ENCODE measurements at regions not wholly inside any gene's neighbourhood (a gene's known extent, or its start where the extent isn't known, plus 50 kb on each side); places are given as distances from the start of the nearest gene placed in this dataset.

DNA sequence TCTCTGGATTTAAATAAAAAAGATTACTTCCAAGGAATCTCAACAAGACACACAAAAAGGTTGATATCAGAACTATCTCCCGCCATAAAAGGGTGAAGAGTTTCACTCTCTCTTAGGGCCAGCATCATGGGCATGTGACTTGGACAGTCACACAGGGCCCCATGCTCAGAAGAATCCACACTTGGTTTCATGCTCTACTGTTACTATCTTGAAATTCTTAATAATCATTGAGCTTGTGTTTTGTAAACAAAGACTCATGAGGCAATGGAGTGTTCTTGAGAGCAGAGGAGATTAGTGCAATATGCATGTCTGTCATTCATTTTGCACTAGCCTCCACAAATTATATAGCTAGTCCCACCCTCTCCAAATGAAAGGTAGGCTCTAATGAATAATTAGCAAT lies 58.4 kb downstream of the HMHB1 start:
- Histone ChIP-seq H3K9me3 (no peaks in the 10 kb centered on the region), H3K4me3 (no peak overlapping the region), H3K4me1 (peaks cover 0 to under 1% of the 10 kb centered on the region in 2 donors), H3K27me3 (no peaks in the 10 kb centered on the region), H3K36me3 (no peaks in the 10 kb centered on the region), H3K27ac (no peak overlapping the region)
- TF ChIP-seq CTCF (IDR thresholded peaks at IDR 0.05), result no peak
- no peak for DNase-seq (ENCODE audit: low spot score)

- Histone ChIP-seq H3K27me3 (no peaks in the 10 kb centered on the region), H3K27ac (no peak overlapping the region), H3K4me1 (no peaks in the 10 kb centered on the region), H3K36me3 (no peaks in the 10 kb centered on the region), H3K4me3 (no peak overlapping the region), H3K9me3 (no peaks in the 10 kb centered on the region)
- no peak for DNase-seq (ENCODE audit: low spot score)
- no peak for TF ChIP-seq CTCF (IDR thresholded peaks at IDR 0.05)
These were observed 59.1 kb downstream of the HMHB1 start for GRCh38 chr5:143870871-143871632.

- Histone ChIP-seq H3K27ac (no peak overlapping the region), H3K4me3 (no peak overlapping the region), H3K36me3 (no peaks in the 10 kb centered on the region), H3K4me1 (no peaks in the 10 kb centered on the region), H3K27me3 (no peaks in the 10 kb centered on the region), H3K9me3 (no peaks in the 10 kb centered on the region)
- no peak for DNase-seq (ENCODE audit: low spot score)
- no peak for TF ChIP-seq CTCF (IDR thresholded peaks at IDR 0.05)
These were observed 59.7 kb downstream of the HMHB1 start for GRCh38 chr5:143871672-143872071.

DNA sequence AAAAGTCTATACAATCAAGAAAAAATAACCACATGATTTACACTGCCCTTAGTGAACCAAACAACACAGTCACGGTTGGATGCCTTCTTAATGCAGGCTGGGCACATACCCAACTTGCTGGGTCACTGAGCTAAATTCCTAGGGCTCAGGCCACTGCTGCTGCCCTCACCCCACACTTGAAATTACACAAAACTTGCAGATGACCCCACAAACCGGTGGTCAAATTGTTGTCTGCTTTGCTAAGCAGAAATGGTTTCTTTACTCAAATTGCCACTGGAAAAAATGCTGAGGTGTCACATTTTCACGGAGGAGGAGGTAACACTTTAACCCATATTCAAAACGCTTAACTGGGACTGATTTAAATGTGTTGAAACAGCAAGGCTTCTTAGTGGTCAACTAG lies 62.4 kb downstream of the HMHB1 start:
- TF ChIP-seq CTCF (IDR thresholded peaks at IDR 0.05), result no peak
- no peaks in the 10 kb centered on the region for H3K9me3 ChIP-seq

DNA sequence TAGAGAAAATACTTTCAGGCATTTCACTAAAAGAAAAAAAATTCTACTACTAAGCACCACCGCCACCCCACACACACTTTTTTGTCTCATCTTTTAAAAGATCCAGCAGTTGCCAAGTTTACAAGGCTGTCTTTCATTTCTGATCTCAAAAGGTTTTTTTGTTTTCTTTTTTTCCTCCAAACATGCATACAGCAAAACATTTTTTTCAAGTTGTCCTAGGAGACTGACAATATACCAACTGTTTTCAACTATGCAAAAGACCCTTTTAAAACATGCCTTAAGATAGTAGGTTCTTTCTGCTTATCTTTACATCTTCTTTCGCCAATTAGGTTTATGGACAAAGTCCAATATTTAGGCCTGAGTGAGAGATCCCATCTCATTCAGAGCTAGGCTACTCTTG lies 65.2 kb downstream of the HMHB1 start:
- Histone ChIP-seq H3K4me1 (no peaks in the 10 kb centered on the region), H3K27me3 (no peaks in the 10 kb centered on the region), H3K36me3 (no peaks in the 10 kb centered on the region), H3K9me3 (no peaks in the 10 kb centered on the region), H3K4me3 (no peak overlapping the region), H3K27ac (no peak overlapping the region)
- TF ChIP-seq CTCF (IDR thresholded peaks at IDR 0.05), result no peak
- no peak for DNase-seq (ENCODE audit: low spot score)

More for the DNA sequence above, 62.4 kb downstream of the HMHB1 start:
- Histone ChIP-seq H3K27ac (no peak overlapping the region), H3K4me1 (no peaks in the 10 kb centered on the region), H3K27me3 (no peaks in the 10 kb centered on the region), H3K36me3 (no peaks in the 10 kb centered on the region), H3K4me3 (no peak overlapping the region)
- no peak for DNase-seq (ENCODE audit: low spot score)

GRCh38 chr5:143878430-143878829 lies 66.5 kb downstream of the HMHB1 start:
- H3K27ac ChIP-seq, result no peak overlapping the region
- no peaks in the 10 kb centered on the region for H3K36me3 ChIP-seq
- no peak for DNase-seq (ENCODE audit: low spot score)
- H3K27me3 ChIP-seq, result no peaks in the 10 kb centered on the region
- no peak for TF ChIP-seq CTCF (IDR thresholded peaks at IDR 0.05)
- H3K4me1 ChIP-seq, result no peaks in the 10 kb centered on the region
- no peaks in the 10 kb centered on the region for H3K9me3 ChIP-seq
- no peak overlapping the region for H3K4me3 ChIP-seq
